ENCODE measurements at regions not wholly inside any gene's neighbourhood (a gene's known extent, or its start where the extent isn't known, plus 50 kb on each side); places are given as distances from the start of the nearest gene placed in this dataset.

DNA sequence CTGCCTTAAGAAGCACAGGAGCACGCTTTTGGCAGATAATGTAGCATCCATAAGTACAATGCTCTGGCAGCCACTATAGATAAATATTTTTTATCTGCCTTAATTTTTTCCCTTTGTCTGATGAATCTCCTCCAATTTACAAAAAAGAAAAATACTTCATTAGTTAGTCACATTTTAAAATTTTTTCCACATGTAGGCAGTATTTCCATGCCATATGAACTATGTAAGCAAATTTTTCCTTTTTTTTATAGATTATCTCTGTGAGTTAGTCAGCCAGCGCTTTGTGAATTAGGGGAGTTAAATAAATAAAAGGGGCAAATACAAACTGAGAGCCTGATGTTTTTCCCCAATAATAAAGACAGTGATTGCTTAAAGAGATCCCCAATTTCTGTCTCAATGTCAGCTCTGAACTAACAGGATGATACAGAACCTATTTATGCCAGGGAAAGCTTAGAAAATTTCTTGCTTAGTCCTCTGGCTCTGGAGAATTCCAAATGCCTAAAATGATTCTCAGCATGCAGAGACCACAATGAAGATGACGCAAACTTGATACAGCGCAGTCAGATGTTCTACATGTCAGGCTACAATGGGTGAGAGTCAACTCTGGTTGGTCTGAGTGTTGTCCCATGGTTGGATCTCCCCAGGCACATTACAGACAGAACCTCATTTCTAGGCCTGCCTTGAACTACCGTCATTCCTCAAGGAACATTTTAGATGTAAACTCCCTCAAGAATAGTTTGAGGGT lies 390.4 kb upstream of the CDH6 start:
- no peak for TF ChIP-seq CTCF (IDR thresholded peaks at IDR 0.05)
- no peak for TF ChIP-seq ZFX (IDR thresholded peaks at IDR 0.05; ENCODE audit: borderline replicate concordance)
